Suprapubic skin (tissue), 4 donors: ENCODE measurements at regions not wholly inside any gene's neighbourhood (a gene's known extent, or its start where the extent isn't known, plus 50 kb on each side); places are given as distances from the start of the nearest gene placed in this dataset.

Experiments used
- DNase-seq, 2 donors: peaks; one replicate each; pipeline ENCODE4 v3.0.0-alpha.2; 2019; ENCODE audit warnings: low spot score in 2 of 2
- H3K27ac ChIP-seq: fragments of 200-600 bp; sonication (generic); one replicate; pipeline ENCODE4 v1.5.1; 2019
- H3K27me3 ChIP-seq: fragments of 200-600 bp; sonication (generic); one replicate; pipeline ENCODE4 v1.5.1; 2019
- H3K36me3 ChIP-seq: fragments of 200-600 bp; sonication (generic); one replicate; pipeline ENCODE4 v1.5.1; 2019
- H3K4me1 ChIP-seq: fragments of 200-600 bp; sonication (generic); one replicate; pipeline ENCODE4 v1.5.1; 2019
- H3K4me3 ChIP-seq: fragments of 200-600 bp; sonication (generic); one replicate; pipeline ENCODE4 v1.5.1; 2019; ENCODE audit warnings: mild to moderate bottlenecking
- H3K9me3 ChIP-seq: fragments of 200-600 bp; sonication (generic); one replicate; pipeline ENCODE4 v1.5.1; 2019
- CTCF ChIP-seq, 2 donors: fragments of 200-600 bp in 1 of 2; fragments of 450-650 bp in 1 of 2; sonication (generic) in 1 of 2; IDR thresholded peaks; one replicate each; pipeline ENCODE4 v1.5.1; 2016 to 2019; ENCODE audit warnings: antibody characterized with exemption in 2 of 2, mild to moderate bottlenecking in 1 of 2, moderate library complexity in 1 of 2
- EP300 ChIP-seq: sonication (generic); formaldehyde crosslinking; IDR thresholded peaks from one replicate; pipeline ENCODE4 v1.6.1; 2017; ENCODE audit warnings: antibody characterized with exemption
- POLR2A ChIP-seq, 2 donors: fragments of 450-650 bp; IDR thresholded peaks; one replicate each; pipeline ENCODE4 v1.6.1; 2017; ENCODE audit warnings: antibody characterized with exemption in 2 of 2, mild to moderate bottlenecking in 2 of 2, moderate library complexity in 2 of 2
- POLR2AphosphoS5 ChIP-seq, 3 donors: sonication (generic); formaldehyde crosslinking; IDR thresholded peaks; one replicate each; pipeline ENCODE4 v1.6.1; 2017; ENCODE audit warnings: antibody characterized with exemption in 3 of 3
- WGBS: methylation state at CpG from one replicate; pipeline ENCODE4 v1.1.5; 2018; 5-methylcytosine and 5-hydroxymethylcytosine counted together

- no peaks in the 10 kb centered on the region for H3K9me3 ChIP-seq
- no peak for TF ChIP-seq POLR2A (IDR thresholded peaks at IDR 0.05)
- TF ChIP-seq EP300 = no peak
- no peak for TF ChIP-seq POLR2AphosphoS5 (IDR thresholded peaks at IDR 0.05)
- TF ChIP-seq CTCF (IDR thresholded peaks at IDR 0.05) = no peak
- no peak for DNase-seq
- H3K27me3 ChIP-seq = no peaks in the 10 kb centered on the region
- H3K4me3 ChIP-seq = no peak overlapping the region
- no peaks in the 10 kb centered on the region for H3K4me1 ChIP-seq
- no peak overlapping the region for H3K27ac ChIP-seq
- WGBS = 70% methylated on average over 2 of the region's 2 CpGs
- no peaks in the 10 kb centered on the region for H3K36me3 ChIP-seq
Observed at GRCh38 chr1:96357141-96357765, 364.3 kb upstream of the PTBP2 start.

GRCh38 chr1:96358057-96358456, 363.5 kb upstream of the PTBP2 start:
- no peak overlapping the region for H3K27ac ChIP-seq
- H3K4me1 ChIP-seq = no peaks in the 10 kb centered on the region
- 83% methylated on average over 3 of the region's 3 CpGs for WGBS
- no peaks in the 10 kb centered on the region for H3K9me3 ChIP-seq
- no peak overlapping the region for H3K4me3 ChIP-seq
- no peaks in the 10 kb centered on the region for H3K36me3 ChIP-seq
- H3K27me3 ChIP-seq = no peaks in the 10 kb centered on the region
- no peak for DNase-seq
- no peak for TF ChIP-seq POLR2AphosphoS5 (IDR thresholded peaks at IDR 0.05)
- TF ChIP-seq EP300 = no peak
- TF ChIP-seq CTCF (IDR thresholded peaks at IDR 0.05) = no peak
- no peak for TF ChIP-seq POLR2A (IDR thresholded peaks at IDR 0.05)

- H3K4me3 ChIP-seq = no peak overlapping the region
- peaks cover 4% of the 10 kb centered on the region for H3K4me1 ChIP-seq
- no peak for TF ChIP-seq POLR2AphosphoS5 (IDR thresholded peaks at IDR 0.05)
- TF ChIP-seq EP300 = no peak
- TF ChIP-seq POLR2A (IDR thresholded peaks at IDR 0.05) = no peak
- no peaks in the 10 kb centered on the region for H3K9me3 ChIP-seq
- no peak for DNase-seq
- no peaks in the 10 kb centered on the region for H3K36me3 ChIP-seq
- H3K27me3 ChIP-seq = no peaks in the 10 kb centered on the region
- no peak overlapping the region for H3K27ac ChIP-seq
- WGBS = 96% methylated on average over 1 of the region's 1 CpG
Observed at GRCh38 chr1:96360036-96360795, 361.4 kb upstream of the PTBP2 start.

GRCh38 chr1:96361271-96361856, 360.2 kb upstream of the PTBP2 start:
- TF ChIP-seq CTCF (IDR thresholded peaks at IDR 0.05) = no peak
- TF ChIP-seq POLR2AphosphoS5 (IDR thresholded peaks at IDR 0.05) = no peak
- TF ChIP-seq EP300 = no peak
- Histone ChIP-seq H3K9me3 (no peaks in the 10 kb centered on the region), H3K4me1 (peaks cover 9% of the 10 kb centered on the region), H3K4me3 (no peak overlapping the region), H3K27ac (no peak overlapping the region), H3K27me3 (no peaks in the 10 kb centered on the region), H3K36me3 (no peaks in the 10 kb centered on the region)
- DNase-seq = no peak
- 83% methylated on average over 5 of the region's 5 CpGs for WGBS

GRCh38 chr1:96361961-96362360, 359.6 kb upstream of the PTBP2 start:
- DNase-seq = no peak
- peaks cover 9% of the 10 kb centered on the region for H3K4me1 ChIP-seq
- TF ChIP-seq POLR2A (IDR thresholded peaks at IDR 0.05) (no peak), POLR2AphosphoS5 (IDR thresholded peaks at IDR 0.05) (no peak), CTCF (IDR thresholded peaks at IDR 0.05) (no peak), EP300 (no peak)
- no peak overlapping the region for H3K4me3 ChIP-seq
- H3K9me3 ChIP-seq = no peaks in the 10 kb centered on the region
- H3K36me3 ChIP-seq = no peaks in the 10 kb centered on the region
- H3K27ac ChIP-seq = no peak overlapping the region
- no peaks in the 10 kb centered on the region for H3K27me3 ChIP-seq
